ENCODE measurements at regions not wholly inside any gene's neighbourhood (a gene's known extent, or its start where the extent isn't known, plus 50 kb on each side); places are given as distances from the start of the nearest gene placed in this dataset.

- no peak for ATAC-seq
- DNase-seq: no peak
These were observed 273.4 kb upstream of the TNRC6C start for GRCh38 chr17:77684803-77685798.

GRCh38 chr17:77685881-77686486, 272.5 kb upstream of the TNRC6C start:
- ATAC-seq: no peak
- DNase-seq: no peak

GRCh38 chr17:77686903-77687302, 271.6 kb upstream of the TNRC6C start:
- no peak for ATAC-seq
- no peak for DNase-seq

- ATAC-seq (no peak), DNase-seq (no peak)
These were observed 271.1 kb upstream of the TNRC6C start for GRCh38 chr17:77687417-77687816.

- DNase-seq: no peak
- ATAC-seq: no peak
These were observed 270.6 kb upstream of the TNRC6C start for GRCh38 chr17:77687921-77688320.

GRCh38 chr17:77688369-77688768, 270.1 kb upstream of the TNRC6C start:
- DNase-seq (no peak), ATAC-seq (no peak)

- DNase-seq (peak; percentile 27), ATAC-seq (no peak)
These were observed 268.0 kb upstream of the TNRC6C start for GRCh38 chr17:77690271-77691161.

GRCh38 chr17:77691216-77692085, 267.1 kb upstream of the TNRC6C start:
- DNase-seq: no peak
- ATAC-seq: no peak

GRCh38 chr17:77692571-77693161, 265.8 kb upstream of the TNRC6C start:
- DNase-seq (peak; percentile 17), ATAC-seq (peak; percentile 48)

- ATAC-seq: no peak
These were observed 265.2 kb upstream of the TNRC6C start for GRCh38 chr17:77693301-77693700.

GRCh38 chr17:77693776-77694175, 264.7 kb upstream of the TNRC6C start:
- ATAC-seq: no peak

More at GRCh38 chr17:77693301-77693700, 265.2 kb upstream of the TNRC6C start:
- no peak for DNase-seq

GRCh38 chr17:77694391-77695363, 263.8 kb upstream of the TNRC6C start:
- ATAC-seq: no peak
- no peak for DNase-seq

More at GRCh38 chr17:77693776-77694175, 264.7 kb upstream of the TNRC6C start:
- no peak for DNase-seq

GRCh38 chr17:77695386-77695785, 263.1 kb upstream of the TNRC6C start:
- ATAC-seq (no peak), DNase-seq (no peak)

- DNase-seq: no peak
- ATAC-seq: no peak
These were observed 262.3 kb upstream of the TNRC6C start for GRCh38 chr17:77696151-77696720.

- no peak for DNase-seq
- ATAC-seq: no peak
These were observed 261.6 kb upstream of the TNRC6C start for GRCh38 chr17:77696721-77697460.

- no peak for ATAC-seq
- DNase-seq: no peak
These were observed 260.8 kb upstream of the TNRC6C start for GRCh38 chr17:77697480-77698400.

- DNase-seq (no peak), ATAC-seq (no peak)
These were observed 259.4 kb upstream of the TNRC6C start for GRCh38 chr17:77698903-77699623.

Measured in stimulated activated naive CD8-positive, alpha-beta T cell treated with anti-CD3 and anti-CD28 coated beads, Interleukin-15, Interleukin-2, amounts not matched to agents 100 U/mL and 50 U/mL, for 24 hours (primary cell).